ENCODE measurements at regions not wholly inside any gene's neighbourhood (a gene's known extent, or its start where the extent isn't known, plus 50 kb on each side); places are given as distances from the start of the nearest gene placed in this dataset.
A peak's percentile ranks its signal among the peaks of the same experiment; 100 is the strongest.
"Not testable (repeated sequence)": the region's sequence is repeated elsewhere in the genome, so short reads cannot be mapped to it uniquely, and the experiment has no call there.

- DNase-seq: no peak
Observed at GRCh38 chr4:137955595-137955994, 286.6 kb downstream of the SLC7A11 start.

GRCh38 chr4:137952116-137952515 is 290.0 kb downstream of the SLC7A11 start:
- peak; percentile 5 for DNase-seq

DNA sequence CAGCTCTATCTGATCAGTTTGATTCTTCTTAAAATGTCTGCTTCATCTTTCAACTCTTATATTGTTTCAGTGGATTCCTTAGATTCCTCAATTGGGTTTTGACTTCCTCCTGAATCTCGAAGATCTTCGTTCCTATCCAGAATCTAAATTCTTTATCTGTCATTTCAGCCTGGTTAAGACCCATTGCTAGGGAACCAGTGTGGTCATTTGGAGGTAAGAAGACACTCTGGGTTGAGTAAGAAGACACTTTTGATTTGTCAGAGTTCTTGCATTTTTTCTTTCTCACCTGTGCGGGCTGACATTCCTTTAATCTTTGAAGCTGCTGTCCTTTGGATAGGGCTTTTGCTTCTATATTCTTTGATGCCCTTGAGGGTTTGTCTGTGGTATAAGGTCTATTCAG is 291.9 kb downstream of the SLC7A11 start:
- no peak for DNase-seq

- DNase-seq: no peak
Observed at GRCh38 chr4:137949746-137950145, 292.4 kb downstream of the SLC7A11 start.

DNA sequence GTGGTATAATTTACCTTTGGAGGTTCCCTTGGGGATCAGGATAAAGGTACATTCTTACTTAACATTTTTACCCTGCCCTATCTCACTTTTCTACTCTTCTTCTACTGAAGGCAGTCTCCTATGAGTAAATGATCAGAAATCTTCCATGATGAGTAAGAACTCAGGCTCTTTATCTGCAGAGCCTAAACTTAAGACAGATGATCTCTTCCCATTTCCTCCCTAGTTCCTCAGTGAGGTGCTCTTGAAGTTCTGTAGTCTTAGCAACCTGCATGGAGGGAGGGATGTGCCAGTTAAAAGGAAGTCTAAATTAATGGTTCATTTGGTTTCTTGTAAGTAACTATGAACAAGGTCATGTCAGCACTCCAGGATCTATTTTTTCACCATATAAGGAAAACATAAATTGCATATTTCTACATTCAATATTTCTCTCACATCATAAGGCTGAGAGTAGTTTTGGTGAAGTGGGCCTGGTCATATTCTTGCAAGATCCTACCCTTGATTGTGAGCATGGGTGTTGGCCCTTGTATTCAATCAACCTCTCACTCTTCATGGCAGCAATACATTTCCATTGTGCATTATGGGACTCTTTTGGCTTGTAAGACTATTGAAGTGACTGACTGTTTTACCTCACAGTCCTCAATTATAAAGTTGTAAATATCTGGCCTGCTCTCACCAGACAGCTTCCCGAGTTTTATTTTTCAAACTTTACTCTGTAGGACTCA is 295.5 kb downstream of the SLC7A11 start:
- DNase-seq: no peak

DNA sequence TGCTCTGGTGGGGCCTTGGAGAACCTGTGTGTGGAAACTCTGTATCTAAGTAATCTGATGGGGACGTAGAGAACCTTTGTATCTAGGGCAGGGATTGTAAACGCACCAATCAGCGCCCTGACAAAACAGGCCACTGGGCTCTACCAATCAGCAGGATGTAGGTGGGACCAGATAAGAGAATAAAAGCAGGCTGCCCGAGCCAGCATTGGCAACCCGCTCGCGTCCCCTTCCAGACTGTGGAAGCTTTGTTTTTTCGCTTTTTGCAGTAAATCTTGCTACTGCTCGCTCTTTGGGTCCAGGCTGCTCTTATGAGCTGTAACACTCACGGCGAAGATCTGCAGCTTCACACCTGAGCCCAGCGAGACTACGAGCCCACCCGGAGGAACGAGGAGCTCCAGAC is 299.3 kb downstream of the SLC7A11 start:
- DNase-seq: not testable (repeated sequence)

- not testable (repeated sequence) for DNase-seq
Observed at GRCh38 chr4:137942015-137942515, 300.1 kb downstream of the SLC7A11 start.

GRCh38 chr4:137934911-137935310 is 307.2 kb downstream of the SLC7A11 start:
- DNase-seq: peak; percentile 92

GRCh38 chr4:137934046-137934445 is 308.1 kb downstream of the SLC7A11 start:
- DNase-seq: no peak

GRCh38 chr4:137927972-137928371 is 314.2 kb downstream of the SLC7A11 start:
- no peak for DNase-seq

- DNase-seq: no peak
Observed at GRCh38 chr4:137923494-137923893, 318.7 kb downstream of the SLC7A11 start.

GRCh38 chr4:137922721-137923120 is 319.4 kb downstream of the SLC7A11 start:
- DNase-seq: peak; percentile 60

GRCh38 chr4:137909529-137910309 is 332.4 kb downstream of the SLC7A11 start:
- DNase-seq: peak; percentile 29

- DNase-seq: no peak
Observed at GRCh38 chr4:137905930-137906329, 336.2 kb downstream of the SLC7A11 start.

DNA sequence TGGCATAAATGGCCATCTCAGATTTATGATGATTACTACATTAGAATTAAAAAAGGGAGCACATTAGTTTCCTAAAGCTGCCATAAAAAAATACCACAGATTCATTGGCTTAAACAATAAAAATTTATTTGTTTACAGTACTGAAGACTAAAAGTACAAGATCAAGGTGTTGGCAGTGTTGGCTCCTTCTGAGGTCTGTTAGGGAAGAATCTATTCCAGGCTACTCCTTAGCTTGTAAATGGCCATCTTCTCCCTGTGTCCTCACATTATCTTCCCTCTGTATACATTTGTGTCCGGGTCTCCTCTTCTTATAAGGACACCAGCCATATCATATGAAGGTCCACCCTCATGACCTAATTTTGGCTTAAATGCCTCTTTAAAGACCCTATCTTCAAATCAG is 341.0 kb downstream of the SLC7A11 start:
- DNase-seq: no peak

GRCh38 chr4:137896221-137896737 is 345.9 kb downstream of the SLC7A11 start:
- DNase-seq: no peak

GRCh38 chr4:137895515-137895914 is 346.6 kb downstream of the SLC7A11 start:
- not testable (repeated sequence) for DNase-seq

GRCh38 chr4:137892134-137892533 is 350.0 kb downstream of the SLC7A11 start:
- no peak for DNase-seq

DNA sequence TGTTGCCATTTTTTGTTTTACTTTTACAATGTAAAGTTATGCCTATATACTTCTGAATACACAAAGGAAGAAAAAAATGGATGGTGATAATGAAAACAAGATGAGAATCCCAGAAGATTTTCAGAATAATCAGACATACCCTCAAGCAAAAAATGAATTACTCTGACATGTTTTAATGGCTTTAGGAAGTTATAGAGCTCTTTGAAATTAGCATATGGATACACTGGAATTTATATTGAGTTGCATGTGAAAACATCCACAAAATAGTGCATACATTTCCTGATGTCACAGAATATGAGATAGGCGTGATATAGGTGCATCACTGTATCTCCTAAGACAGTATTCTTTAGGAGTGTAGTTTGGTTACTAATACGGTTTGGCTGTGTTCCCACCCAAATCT is 351.3 kb downstream of the SLC7A11 start:
- DNase-seq: no peak

GRCh38 chr4:137881641-137882040 is 349.3 kb upstream of the PCDH18 start:
- no peak for DNase-seq

- DNase-seq: not testable (repeated sequence)
Observed at GRCh38 chr4:137868067-137868466, 335.8 kb upstream of the PCDH18 start.

DNA sequence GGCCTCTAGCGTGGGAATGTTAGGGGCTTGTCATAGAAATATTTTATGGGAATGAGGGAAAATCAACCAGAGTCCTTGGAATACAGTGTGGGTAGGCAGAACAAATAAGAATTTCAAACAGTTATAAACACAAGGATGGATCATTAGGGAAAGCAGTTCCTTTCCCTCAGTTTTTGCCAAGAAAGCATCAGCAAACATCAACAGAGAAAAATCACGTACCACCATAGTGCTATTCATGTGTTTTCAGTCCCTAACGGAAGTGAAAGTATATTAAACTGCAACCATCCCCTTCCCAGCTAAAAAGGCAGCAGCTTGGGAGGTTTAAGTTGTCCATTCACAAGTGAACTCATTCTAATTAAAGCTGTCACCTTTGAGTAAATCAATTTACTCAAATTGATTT is 334.4 kb upstream of the PCDH18 start:
- peak; percentile 39 for DNase-seq

DNA sequence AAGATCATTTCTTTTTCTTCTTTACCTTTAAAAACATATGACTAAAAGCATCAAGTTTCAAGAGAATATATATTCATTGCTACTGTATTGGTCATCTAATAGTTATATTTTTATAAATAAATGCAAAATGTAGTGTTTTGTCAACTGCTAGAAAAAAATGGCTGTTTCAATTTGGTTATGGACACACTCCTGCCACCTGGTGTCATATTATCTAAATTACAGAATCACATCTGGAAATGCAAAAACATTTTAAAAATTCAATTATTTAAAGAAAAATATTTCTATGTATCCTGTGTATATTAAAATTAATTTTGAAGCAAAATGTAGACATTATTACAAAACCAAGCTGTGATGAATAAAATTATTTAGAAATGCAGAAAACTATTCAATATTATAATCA is 329.4 kb upstream of the PCDH18 start:
- peak; percentile 45 for DNase-seq
